AG09319 (cell line): ENCODE measurements at regions not wholly inside any gene's neighbourhood (a gene's known extent, or its start where the extent isn't known, plus 50 kb on each side); places are given as distances from the start of the nearest gene placed in this dataset.

Experiments
- DNase-seq: peaks from one replicate; pipeline ENCODE4 v3.0.0-alpha.2; 2010; ENCODE audit warnings: low read depth; ENCODE audit errors: extremely low read depth
- CTCF ChIP-seq: IDR thresholded peaks from 2 replicates; pipeline ENCODE4 v1.5.1; 2011; ENCODE audit warnings: low read depth, mild to moderate bottlenecking, inconsistent platforms, low read length, moderate library complexity

- no peak for TF ChIP-seq CTCF
- DNase-seq = no peak
Measured at GRCh38 chr5:56456002-56456401, 222.9 kb upstream of the ANKRD55 start.

- no peak for DNase-seq
- TF ChIP-seq CTCF = no peak
Measured at GRCh38 chr5:56455417-56455816, 222.3 kb upstream of the ANKRD55 start.

- no peak for DNase-seq
- TF ChIP-seq CTCF = no peak
Measured at GRCh38 chr5:56454219-56454862, 221.2 kb upstream of the ANKRD55 start.

GRCh38 chr5:56451742-56452141 is 218.6 kb upstream of the ANKRD55 start:
- no peak for TF ChIP-seq CTCF
- no peak for DNase-seq

GRCh38 chr5:56450766-56451165 is 217.6 kb upstream of the ANKRD55 start:
- no peak for TF ChIP-seq CTCF
- no peak for DNase-seq

GRCh38 chr5:56449071-56449640 is 216.0 kb upstream of the ANKRD55 start:
- TF ChIP-seq CTCF = no peak
- DNase-seq = no peak

GRCh38 chr5:56447656-56448055 is 214.5 kb upstream of the ANKRD55 start:
- no peak for TF ChIP-seq CTCF
- DNase-seq = no peak
